ENCODE measurements at regions not wholly inside any gene's neighbourhood (a gene's known extent, or its start where the extent isn't known, plus 50 kb on each side); places are given as distances from the start of the nearest gene placed in this dataset.

DNA sequence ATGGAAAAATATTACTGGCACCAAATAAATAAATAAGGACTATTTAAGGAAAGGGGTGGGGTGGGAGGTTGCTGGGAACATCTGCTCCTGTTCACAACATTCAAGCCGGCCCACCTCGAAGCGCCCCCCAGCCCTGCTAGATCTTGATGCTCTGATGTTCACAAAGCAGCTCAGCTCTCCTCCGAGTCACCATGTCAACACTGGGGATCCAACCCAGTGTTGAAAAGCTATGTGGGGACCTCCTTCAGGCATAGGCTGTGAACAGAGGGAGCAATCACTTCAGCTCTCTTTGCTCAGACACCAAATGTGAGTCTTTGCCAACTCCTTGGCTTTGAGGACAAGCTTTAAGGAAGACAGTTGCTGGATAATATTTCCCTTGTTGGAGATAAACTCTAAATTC lies 176.8 kb upstream of the NT5E start:
- TF ChIP-seq, protein P1, sequence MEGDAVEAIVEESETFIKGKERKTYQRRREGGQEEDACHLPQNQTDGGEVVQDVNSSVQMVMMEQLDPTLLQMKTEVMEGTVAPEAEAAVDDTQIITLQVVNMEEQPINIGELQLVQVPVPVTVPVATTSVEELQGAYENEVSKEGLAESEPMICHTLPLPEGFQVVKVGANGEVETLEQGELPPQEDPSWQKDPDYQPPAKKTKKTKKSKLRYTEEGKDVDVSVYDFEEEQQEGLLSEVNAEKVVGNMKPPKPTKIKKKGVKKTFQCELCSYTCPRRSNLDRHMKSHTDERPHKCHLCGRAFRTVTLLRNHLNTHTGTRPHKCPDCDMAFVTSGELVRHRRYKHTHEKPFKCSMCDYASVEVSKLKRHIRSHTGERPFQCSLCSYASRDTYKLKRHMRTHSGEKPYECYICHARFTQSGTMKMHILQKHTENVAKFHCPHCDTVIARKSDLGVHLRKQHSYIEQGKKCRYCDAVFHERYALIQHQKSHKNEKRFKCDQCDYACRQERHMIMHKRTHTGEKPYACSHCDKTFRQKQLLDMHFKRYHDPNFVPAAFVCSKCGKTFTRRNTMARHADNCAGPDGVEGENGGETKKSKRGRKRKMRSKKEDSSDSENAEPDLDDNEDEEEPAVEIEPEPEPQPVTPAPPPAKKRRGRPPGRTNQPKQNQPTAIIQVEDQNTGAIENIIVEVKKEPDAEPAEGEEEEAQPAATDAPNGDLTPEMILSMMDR (IDR thresholded peaks at IDR 0.05) = no peak
- no peak for DNase-seq
- Histone ChIP-seq H3K27ac (no peak overlapping the region), H3K27me3 (no peaks in the 10 kb centered on the region), H3K4me3 (no peak overlapping the region), H3K36me3 (no peaks in the 10 kb centered on the region), H3K9ac (ENCODE audit: low read depth in 2 of 2, low read length in 2 of 2) (no peak overlapping the region), H3K4me1 (no peaks in the 10 kb centered on the region), H3K9me3 (no peaks in the 10 kb centered on the region)
- intact Hi-C loops (cut with DNase I) = no loop called here

DNA sequence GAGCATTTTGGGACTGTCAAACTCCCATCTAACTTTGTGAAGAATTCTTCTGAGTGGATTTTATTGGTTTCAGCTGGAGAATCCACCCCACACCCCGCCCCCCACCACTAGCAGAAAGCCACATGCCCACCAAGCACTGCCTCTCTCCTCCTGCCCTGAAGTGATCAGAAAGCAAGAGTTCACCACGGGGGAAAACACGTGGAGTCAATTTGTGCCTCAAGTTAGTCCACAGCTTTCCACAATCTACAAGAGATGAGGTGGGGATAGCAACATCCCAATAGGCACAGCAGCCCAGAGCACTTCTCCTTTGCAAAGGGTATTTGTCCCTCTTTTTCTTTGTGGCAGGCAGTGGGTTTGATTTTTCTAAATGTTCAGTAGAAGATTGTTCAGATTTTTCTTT lies 177.3 kb upstream of the NT5E start:
- no peak for DNase-seq
- TF ChIP-seq, protein P1 (IDR thresholded peaks at IDR 0.05) = no peak

DNA sequence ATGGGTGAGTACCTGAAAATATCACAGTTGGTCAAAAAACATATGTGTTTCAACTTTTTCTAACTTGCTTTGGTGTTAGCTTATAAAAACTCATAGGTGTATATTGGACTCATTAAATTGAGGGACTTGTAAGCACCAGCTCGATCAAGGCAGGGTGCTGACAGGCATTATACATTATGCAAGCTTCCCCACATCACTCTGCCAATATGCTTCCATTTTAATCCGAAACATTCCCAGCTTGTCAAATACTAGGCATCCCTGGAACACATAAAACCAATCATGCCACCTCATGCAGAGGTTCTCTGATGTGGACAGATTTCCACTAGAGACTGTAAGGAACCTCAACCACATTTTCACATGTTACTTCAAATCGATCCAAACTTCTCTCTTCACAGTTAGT lies 187.3 kb upstream of the NT5E start:
- Histone ChIP-seq H3K9ac (ENCODE audit: low read depth in 2 of 2, low read length in 2 of 2) (no peak overlapping the region), H3K4me3 (no peak overlapping the region), H3K27me3 (no peaks in the 10 kb centered on the region), H3K36me3 (no peaks in the 10 kb centered on the region), H3K27ac (no peak overlapping the region), H3K9me3 (no peaks in the 10 kb centered on the region), H3K4me1 (no peaks in the 10 kb centered on the region)
- TF ChIP-seq, protein P1 (IDR thresholded peaks at IDR 0.05) = no peak
- no peak for DNase-seq
- intact Hi-C loops (cut with DNase I) = no loop called here

More for the DNA sequence above, 177.3 kb upstream of the NT5E start:
- intact Hi-C loops (cut with DNase I) = no loop called here
- Histone ChIP-seq H3K4me1 (no peaks in the 10 kb centered on the region), H3K9me3 (no peaks in the 10 kb centered on the region), H3K9ac (ENCODE audit: low read depth in 2 of 2, low read length in 2 of 2) (no peak overlapping the region), H3K27ac (no peak overlapping the region), H3K27me3 (no peaks in the 10 kb centered on the region), H3K36me3 (no peaks in the 10 kb centered on the region), H3K4me3 (no peak overlapping the region)

DNA sequence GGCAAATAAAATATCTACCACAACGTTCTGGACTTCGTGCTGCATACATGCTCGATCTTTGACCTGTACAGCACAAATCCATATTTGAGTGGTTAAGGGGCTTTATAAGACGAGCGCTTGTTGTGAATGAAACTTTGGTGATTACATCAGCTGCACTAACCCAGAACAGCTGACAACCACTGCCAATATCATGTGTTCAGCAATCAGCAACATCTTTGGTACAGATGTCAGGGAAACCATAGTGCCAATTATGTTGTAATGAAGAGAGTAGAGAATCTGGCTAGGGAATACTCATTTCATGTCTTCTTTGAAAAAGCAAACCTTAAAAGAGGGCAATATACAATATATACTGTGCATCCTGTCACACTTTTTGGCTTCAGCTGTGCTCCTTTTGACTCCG lies 188.6 kb upstream of the NT5E start:
- intact Hi-C loops (cut with DNase I) = no loop called here

DNA sequence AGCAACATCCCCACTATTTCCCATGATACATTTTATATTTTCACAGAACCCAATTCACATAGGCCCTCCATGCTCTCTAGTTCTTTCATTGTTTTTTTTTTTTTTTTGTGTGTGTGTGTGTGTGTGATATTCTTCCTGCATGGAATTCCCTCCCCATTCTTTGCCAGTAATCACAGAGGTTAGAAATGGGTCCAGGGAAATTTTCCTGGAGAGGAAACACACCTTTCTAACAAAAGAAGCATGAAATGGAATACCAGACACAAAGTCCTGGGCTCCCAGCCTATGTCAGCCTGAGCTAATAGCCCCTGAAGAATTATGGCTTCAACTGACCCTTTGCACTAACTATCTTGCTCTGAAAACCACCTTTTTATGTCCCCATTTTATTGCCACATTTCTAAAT lies 194.2 kb upstream of the NT5E start:
- Histone ChIP-seq H3K4me3 (no peak overlapping the region), H3K27me3 (no peaks in the 10 kb centered on the region), H3K27ac (no peak overlapping the region), H3K9ac (ENCODE audit: low read depth in 2 of 2, low read length in 2 of 2) (no peak overlapping the region), H3K36me3 (no peaks in the 10 kb centered on the region), H3K9me3 (no peaks in the 10 kb centered on the region), H3K4me1 (no peaks in the 10 kb centered on the region)
- TF ChIP-seq, protein P1 (IDR thresholded peaks at IDR 0.05) = no peak
- intact Hi-C loops (cut with DNase I) = no loop called here
- no peak for DNase-seq

More for the DNA sequence above, 188.6 kb upstream of the NT5E start:
- Histone ChIP-seq H3K27ac (no peak overlapping the region), H3K36me3 (no peaks in the 10 kb centered on the region), H3K9ac (ENCODE audit: low read depth in 2 of 2, low read length in 2 of 2) (no peak overlapping the region), H3K4me3 (no peak overlapping the region), H3K27me3 (no peaks in the 10 kb centered on the region), H3K4me1 (no peaks in the 10 kb centered on the region), H3K9me3 (no peaks in the 10 kb centered on the region)
- DNase-seq = no peak
- TF ChIP-seq, protein P1 (IDR thresholded peaks at IDR 0.05) = no peak

DNA sequence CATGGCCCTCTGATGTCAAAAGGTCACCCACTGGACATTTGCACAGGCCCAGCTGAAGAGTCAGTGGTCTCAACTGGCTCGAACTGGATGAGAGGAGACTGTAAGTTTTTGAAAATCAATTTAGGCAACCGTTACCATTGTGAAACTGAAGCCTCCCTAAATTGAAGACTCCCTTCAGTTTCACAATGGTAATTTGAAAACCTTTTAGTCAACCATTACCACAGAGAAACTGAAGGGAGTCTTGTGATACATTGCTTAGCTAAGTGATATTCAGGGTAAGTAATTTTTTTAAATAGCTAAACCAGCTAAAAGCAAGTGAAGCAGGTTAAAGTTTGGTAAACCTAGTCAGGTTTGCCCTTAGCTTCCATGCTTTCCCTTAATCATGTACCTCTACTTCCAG lies 197.3 kb upstream of the NT5E start:
- Histone ChIP-seq H3K9me3 (no peaks in the 10 kb centered on the region), H3K27ac (no peak overlapping the region), H3K4me1 (no peaks in the 10 kb centered on the region), H3K36me3 (no peaks in the 10 kb centered on the region), H3K9ac (ENCODE audit: low read depth in 2 of 2, low read length in 2 of 2) (no peak overlapping the region), H3K27me3 (no peaks in the 10 kb centered on the region), H3K4me3 (no peak overlapping the region)
- intact Hi-C loops (cut with DNase I) = no loop called here
- TF ChIP-seq, protein P1 (IDR thresholded peaks at IDR 0.05) = no peak
- DNase-seq = no peak

All from colonic mucosa (tissue), 4 donors.